SK-N-SH (cell line): ENCODE measurements at regions not wholly inside any gene's neighbourhood (a gene's known extent, or its start where the extent isn't known, plus 50 kb on each side); places are given as distances from the start of the nearest gene placed in this dataset.

ENCODE experiments used
- EP300 ChIP-seq, 2 experiments: IDR thresholded peaks; 2 replicates each; pipeline versions ENCODE4 v1.4.0 to v1.6.1; 2012; ENCODE audit warnings: borderline replicate concordance in 1 of 2, low read depth in 1 of 2, low read length in 1 of 2
- EZH2phosphoT487 ChIP-seq: fragments of 200-600 bp; sonication (generic); IDR thresholded peaks from 2 replicates; pipeline ENCODE4 v1.6.1; 2017; ENCODE audit warnings: low read depth, mixed run types, mild to moderate bottlenecking, antibody characterized with exemption, moderate library complexity, borderline replicate concordance
- GATA2 ChIP-seq: sonication (generic); formaldehyde crosslinking; IDR thresholded peaks from 2 replicates; pipeline ENCODE4 v1.5.0; 2020; ENCODE audit warnings: mild to moderate bottlenecking, missing genetic modification reagents
- NFIC ChIP-seq: IDR thresholded peaks from 2 replicates; pipeline ENCODE4 v1.4.0; 2012; ENCODE audit warnings: borderline replicate concordance
- NRF1 ChIP-seq: IDR thresholded peaks from 2 replicates; pipeline ENCODE4 v1.6.1; 2012; ENCODE audit warnings: low read depth, mild to moderate bottlenecking, low read length
- RCOR1 ChIP-seq: fragments of 150-350 bp; IDR thresholded peaks from 2 replicates; pipeline ENCODE4 v1.6.1; 2017; ENCODE audit warnings: antibody characterized with exemption, low read length
- RFX5 ChIP-seq: IDR thresholded peaks from 2 replicates; pipeline ENCODE4 v1.6.1; 2012; ENCODE audit warnings: mild to moderate bottlenecking, improper control_type of control experiment, low read length
- SMC3 ChIP-seq: IDR thresholded peaks from 2 replicates; pipeline ENCODE4 v1.6.1; 2012; ENCODE audit warnings: low read depth, low read length, improper control_type of control experiment
- TF ChIP-seq, protein P1 (sequence below): fragments of 200-600 bp; sonication (generic); IDR thresholded peaks from 2 replicates; pipeline ENCODE4 v1.6.1; 2017; ENCODE audit warnings: antibody characterized with exemption, mild to moderate bottlenecking, moderate library complexity
- TF ChIP-seq, protein P2 (sequence below): IDR thresholded peaks from 2 replicates; pipeline ENCODE4 v1.4.0; 2012; ENCODE audit warnings: low read depth

DNA sequence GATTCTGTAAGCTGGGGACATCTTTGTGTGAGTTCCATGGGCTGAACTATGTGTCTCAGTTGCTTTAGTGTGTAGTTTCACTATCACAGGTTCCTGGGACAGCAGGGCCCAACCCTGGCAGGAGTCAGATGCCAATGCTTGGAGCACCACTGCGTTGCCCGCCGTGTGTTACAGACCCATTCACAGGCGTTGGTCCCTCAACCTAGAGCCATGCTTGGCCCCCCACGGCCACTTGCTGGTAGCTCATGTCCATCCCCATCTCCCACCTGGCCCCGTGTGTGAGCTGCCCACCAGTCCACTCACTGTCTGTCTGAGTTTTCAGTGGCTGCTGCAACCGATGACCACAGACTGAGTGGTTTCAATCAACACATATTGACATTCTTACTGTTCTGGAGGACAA is 546.9 kb downstream of the TCERG1L start:
- TF ChIP-seq, protein P1, sequence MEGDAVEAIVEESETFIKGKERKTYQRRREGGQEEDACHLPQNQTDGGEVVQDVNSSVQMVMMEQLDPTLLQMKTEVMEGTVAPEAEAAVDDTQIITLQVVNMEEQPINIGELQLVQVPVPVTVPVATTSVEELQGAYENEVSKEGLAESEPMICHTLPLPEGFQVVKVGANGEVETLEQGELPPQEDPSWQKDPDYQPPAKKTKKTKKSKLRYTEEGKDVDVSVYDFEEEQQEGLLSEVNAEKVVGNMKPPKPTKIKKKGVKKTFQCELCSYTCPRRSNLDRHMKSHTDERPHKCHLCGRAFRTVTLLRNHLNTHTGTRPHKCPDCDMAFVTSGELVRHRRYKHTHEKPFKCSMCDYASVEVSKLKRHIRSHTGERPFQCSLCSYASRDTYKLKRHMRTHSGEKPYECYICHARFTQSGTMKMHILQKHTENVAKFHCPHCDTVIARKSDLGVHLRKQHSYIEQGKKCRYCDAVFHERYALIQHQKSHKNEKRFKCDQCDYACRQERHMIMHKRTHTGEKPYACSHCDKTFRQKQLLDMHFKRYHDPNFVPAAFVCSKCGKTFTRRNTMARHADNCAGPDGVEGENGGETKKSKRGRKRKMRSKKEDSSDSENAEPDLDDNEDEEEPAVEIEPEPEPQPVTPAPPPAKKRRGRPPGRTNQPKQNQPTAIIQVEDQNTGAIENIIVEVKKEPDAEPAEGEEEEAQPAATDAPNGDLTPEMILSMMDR, result no peak
- no peak for TF ChIP-seq SMC3
- no peak for TF ChIP-seq EZH2phosphoT487
- TF ChIP-seq RFX5, result no peak
- no peak for TF ChIP-seq GATA2 (CRISPR knock-in tag)
- no peak for TF ChIP-seq EP300 (IDR thresholded peaks at IDR 0.05; ENCODE audit: borderline replicate concordance in 1 of 2, low read depth in 1 of 2, low read length in 1 of 2)
- TF ChIP-seq, protein P2, sequence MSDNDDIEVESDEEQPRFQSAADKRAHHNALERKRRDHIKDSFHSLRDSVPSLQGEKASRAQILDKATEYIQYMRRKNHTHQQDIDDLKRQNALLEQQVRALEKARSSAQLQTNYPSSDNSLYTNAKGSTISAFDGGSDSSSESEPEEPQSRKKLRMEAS, result no peak
- TF ChIP-seq NFIC, result no peak
- TF ChIP-seq NRF1, result no peak
- no peak for TF ChIP-seq RCOR1
